ENCODE measurements at regions not wholly inside any gene's neighbourhood (a gene's known extent, or its start where the extent isn't known, plus 50 kb on each side); places are given as distances from the start of the nearest gene placed in this dataset.

GRCh38 chr17:22506861-22507260, 814.5 kb downstream of the KCNJ18 start:
- Histone ChIP-seq H3K27me3 (ENCODE audit: control insufficient read depth in 2 of 2, insufficient read depth in 2 of 2, low read length in 2 of 2) (no peaks in the 10 kb centered on the region), H3K27ac (ENCODE audit: low read depth in 1 of 2, low read length in 2 of 2) (no peak overlapping the region), H2AFZ (ENCODE audit: insufficient read depth, low read depth, low read length, poor library complexity, severe bottlenecking) (no peak overlapping the region), H3K4me3 (replicated peaks in 1 of 3; ENCODE audit: low read depth in 2 of 3, low read length in 3 of 3) (no peak overlapping the region), H3K9ac (ENCODE audit: insufficient read depth, low read length, poor library complexity, severe bottlenecking) (no peak overlapping the region), H3K36me3 (replicated peaks in 1 of 2; ENCODE audit: control insufficient read depth in 1 of 2, insufficient read depth in 2 of 2, low read length in 2 of 2) (no peaks in the 10 kb centered on the region), H3K4me2 (replicated peaks; ENCODE audit: extremely low read depth, low read length, poor library complexity, severe bottlenecking) (no peak overlapping the region), H3K79me2 (ENCODE audit: insufficient read depth, low read length) (no peaks in the 10 kb centered on the region), H3K4me1 (ENCODE audit: control insufficient read depth in 1 of 2, insufficient read depth in 2 of 2, low read length in 2 of 2) (no peaks in the 10 kb centered on the region), H4K20me1 (ENCODE audit: insufficient read depth, low read length) (no peaks in the 10 kb centered on the region), H3K9me3 (replicated peaks in 1 of 2; ENCODE audit: control insufficient read depth in 1 of 2, insufficient read depth in 1 of 2, low read length in 2 of 2) (peaks cover 64 to 66% of the 10 kb centered on the region in 2 donors)
- Mint-ChIP-seq H3K27me3 (ENCODE audit: low read depth in 3 of 3) (peaks cover 0 to 7% (median 0%) of the 10 kb centered on the region in 3 donors), H3K4me3 (no peak overlapping the region), H3K9me3 (peaks cover 27 to 71% (median 45%) of the 10 kb centered on the region in 7 donors), H3K36me3 (no peaks in the 10 kb centered on the region), H3K27ac (no peak overlapping the region), H3K4me1 (no peaks in the 10 kb centered on the region)
- no peak for TF ChIP-seq CTCF (IDR thresholded peaks at IDR 0.05)
- DNase-seq = no peak
- intact Hi-C loops (cut with micrococcal nuclease) = no loop called here
- 84% methylated on average over 2 of the region's 7 CpGs for WGBS (ENCODE audit: insufficient coverage)

- Histone ChIP-seq H3K9me3 (replicated peaks in 1 of 2; ENCODE audit: control insufficient read depth in 1 of 2, insufficient read depth in 1 of 2, low read length in 2 of 2) (peaks cover 63 to 67% of the 10 kb centered on the region in 2 donors), H3K27me3 (ENCODE audit: control insufficient read depth in 2 of 2, insufficient read depth in 2 of 2, low read length in 2 of 2) (no peaks in the 10 kb centered on the region), H3K79me2 (ENCODE audit: insufficient read depth, low read length) (no peaks in the 10 kb centered on the region), H2AFZ (ENCODE audit: insufficient read depth, low read depth, low read length, poor library complexity, severe bottlenecking) (no peak overlapping the region), H4K20me1 (ENCODE audit: insufficient read depth, low read length) (no peaks in the 10 kb centered on the region), H3K9ac (ENCODE audit: insufficient read depth, low read length, poor library complexity, severe bottlenecking) (no peak overlapping the region), H3K27ac (ENCODE audit: low read depth in 1 of 2, low read length in 2 of 2) (no peak overlapping the region), H3K36me3 (replicated peaks in 1 of 2; ENCODE audit: control insufficient read depth in 1 of 2, insufficient read depth in 2 of 2, low read length in 2 of 2) (no peaks in the 10 kb centered on the region), H3K4me3 (replicated peaks in 1 of 3; ENCODE audit: low read depth in 2 of 3, low read length in 3 of 3) (no peak overlapping the region), H3K4me1 (ENCODE audit: control insufficient read depth in 1 of 2, insufficient read depth in 2 of 2, low read length in 2 of 2) (no peaks in the 10 kb centered on the region), H3K4me2 (replicated peaks; ENCODE audit: extremely low read depth, low read length, poor library complexity, severe bottlenecking) (no peak overlapping the region)
- no peak overlapping the region for H3K4me3 Mint-ChIP-seq
- H3K9me3 Mint-ChIP-seq = peaks cover 23 to 71% (median 40%) of the 10 kb centered on the region in 7 donors
- H3K4me1 Mint-ChIP-seq = no peaks in the 10 kb centered on the region
- WGBS (ENCODE audit: insufficient coverage) = 58% methylated on average over 4 of the region's 5 CpGs
- peaks cover 0 to 7% (median 0%) of the 10 kb centered on the region in 3 donors for H3K27me3 Mint-ChIP-seq (ENCODE audit: low read depth in 3 of 3)
- TF ChIP-seq CTCF (IDR thresholded peaks at IDR 0.05) = no peak
- H3K36me3 Mint-ChIP-seq = no peaks in the 10 kb centered on the region
- DNase-seq = no peak
- no peak overlapping the region for H3K27ac Mint-ChIP-seq
- intact Hi-C loops (cut with micrococcal nuclease) = no loop called here
These were observed 815.5 kb downstream of the KCNJ18 start for GRCh38 chr17:22507823-22508222.

All from CD14-positive monocyte (primary cell).